Calu3 (cell line): ENCODE measurements at regions not wholly inside any gene's neighbourhood (a gene's known extent, or its start where the extent isn't known, plus 50 kb on each side); places are given as distances from the start of the nearest gene placed in this dataset.

Source experiments
- BruUV-seq: library from RNA; stranded (reverse); fragments of 400-500 nt; replicated peaks from 2 replicates; lab custom pipeline; 2021; lab: Mats Ljungman, UMichigan
- CTCF ChIA-PET: fragments of 300-600 bp; sonication (Branson Sonifier 250); formaldehyde crosslinking; loops from one replicate; lab custom pipeline; 2022; ENCODE audit warnings: antibody characterized with exemption; lab: Charles Lee
- DNase-seq: peaks from one replicate; pipeline ENCODE4 v3.0.0; 2022
- H3K27ac Mint-ChIP-seq: one replicate; pipeline ENCODE4 v1.8.0; 2022; ENCODE audit warnings: mixed read lengths; ENCODE audit not compliant: unreplicated experiment
- H3K27me3 Mint-ChIP-seq: one replicate; pipeline ENCODE4 v1.8.0; 2022; ENCODE audit warnings: mixed read lengths; ENCODE audit not compliant: unreplicated experiment
- H3K36me3 Mint-ChIP-seq: one replicate; pipeline ENCODE4 v1.8.0; 2022; ENCODE audit warnings: mild to moderate bottlenecking, moderate library complexity, mixed read lengths; ENCODE audit not compliant: insufficient read depth, unreplicated experiment
- H3K4me1 Mint-ChIP-seq: one replicate; pipeline ENCODE4 v1.8.0; 2022; ENCODE audit warnings: mild to moderate bottlenecking, low read depth, mixed read lengths; ENCODE audit not compliant: unreplicated experiment
- H3K4me3 Mint-ChIP-seq: one replicate; pipeline ENCODE4 v1.8.0; 2022; ENCODE audit warnings: mild to moderate bottlenecking, low read depth, moderate library complexity, mixed read lengths; ENCODE audit not compliant: unreplicated experiment
- H3K9me3 Mint-ChIP-seq: one replicate; pipeline ENCODE4 v1.8.0; 2022; ENCODE audit warnings: low read depth, mixed read lengths; ENCODE audit not compliant: unreplicated experiment
- intact Hi-C: fragments of 100-400 bp; cut with micrococcal nuclease; formaldehyde crosslinking; loops from one replicate; pipeline ENCODE4 v1.10.0; 2022; ENCODE audit not compliant: unreplicated experiment
- TF ChIP-seq, protein P1 (sequence below): fragments of 200-600 bp; IDR thresholded peaks from one replicate; pipeline ENCODE4 v1.8.0; 2022; ENCODE audit warnings: antibody characterized with exemption; ENCODE audit not compliant: unreplicated experiment

DNA sequence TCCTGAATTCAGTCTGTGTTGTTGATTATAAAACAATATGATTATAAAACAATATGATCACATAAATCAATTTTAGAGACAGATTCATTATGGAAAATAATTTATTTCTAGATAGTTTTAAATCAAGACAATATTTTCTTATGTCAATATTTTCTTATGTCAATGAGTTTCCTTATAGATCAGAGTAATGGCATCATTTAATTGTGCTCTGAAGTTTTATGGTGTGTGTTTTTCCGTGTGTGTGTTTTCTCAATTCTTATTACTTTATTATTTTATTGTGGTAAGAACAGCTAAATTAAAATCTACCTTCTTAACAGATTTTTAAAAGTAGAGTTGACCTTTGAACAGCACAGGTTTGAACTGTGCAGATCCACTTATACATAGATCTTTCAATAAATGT lies 105.3 kb upstream of the SLCO1B1 start:
- H3K27me3 Mint-ChIP-seq = no peaks in the 10 kb centered on the region
- peaks cover 3% of the 10 kb centered on the region for H3K9me3 Mint-ChIP-seq
- DNase-seq = no peak
- no TSS peak for BruUV-seq
- intact Hi-C loops = no loop called here
- H3K4me3 Mint-ChIP-seq = no peak overlapping the region
- CTCF ChIA-PET = no interaction called here
- H3K4me1 Mint-ChIP-seq = no peaks in the 10 kb centered on the region
- H3K27ac Mint-ChIP-seq = no peak overlapping the region
- no peaks in the 10 kb centered on the region for H3K36me3 Mint-ChIP-seq
- TF ChIP-seq, protein P1, sequence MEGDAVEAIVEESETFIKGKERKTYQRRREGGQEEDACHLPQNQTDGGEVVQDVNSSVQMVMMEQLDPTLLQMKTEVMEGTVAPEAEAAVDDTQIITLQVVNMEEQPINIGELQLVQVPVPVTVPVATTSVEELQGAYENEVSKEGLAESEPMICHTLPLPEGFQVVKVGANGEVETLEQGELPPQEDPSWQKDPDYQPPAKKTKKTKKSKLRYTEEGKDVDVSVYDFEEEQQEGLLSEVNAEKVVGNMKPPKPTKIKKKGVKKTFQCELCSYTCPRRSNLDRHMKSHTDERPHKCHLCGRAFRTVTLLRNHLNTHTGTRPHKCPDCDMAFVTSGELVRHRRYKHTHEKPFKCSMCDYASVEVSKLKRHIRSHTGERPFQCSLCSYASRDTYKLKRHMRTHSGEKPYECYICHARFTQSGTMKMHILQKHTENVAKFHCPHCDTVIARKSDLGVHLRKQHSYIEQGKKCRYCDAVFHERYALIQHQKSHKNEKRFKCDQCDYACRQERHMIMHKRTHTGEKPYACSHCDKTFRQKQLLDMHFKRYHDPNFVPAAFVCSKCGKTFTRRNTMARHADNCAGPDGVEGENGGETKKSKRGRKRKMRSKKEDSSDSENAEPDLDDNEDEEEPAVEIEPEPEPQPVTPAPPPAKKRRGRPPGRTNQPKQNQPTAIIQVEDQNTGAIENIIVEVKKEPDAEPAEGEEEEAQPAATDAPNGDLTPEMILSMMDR = no peak

DNA sequence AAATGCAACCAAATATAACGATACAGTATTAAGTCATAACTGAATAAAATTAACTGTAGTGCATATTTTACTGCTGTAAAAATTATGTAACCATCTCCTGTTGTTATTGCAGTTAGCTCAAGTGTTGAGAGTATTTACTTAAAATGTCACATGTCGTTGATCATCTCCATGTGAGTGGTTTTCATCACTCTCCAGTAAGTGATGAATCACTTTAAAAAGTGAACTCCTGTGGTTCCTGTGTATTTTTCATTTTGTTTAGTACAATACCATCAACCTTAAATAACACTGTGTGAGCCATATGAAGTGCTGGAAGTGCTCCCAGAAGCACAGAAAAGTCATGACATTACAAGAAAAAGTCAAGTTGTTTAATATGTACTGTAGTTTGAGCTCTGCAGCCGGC lies 104.7 kb upstream of the SLCO1B1 start:
- Mint-ChIP-seq H3K27ac (no peak overlapping the region), H3K4me1 (no peaks in the 10 kb centered on the region)

DNA sequence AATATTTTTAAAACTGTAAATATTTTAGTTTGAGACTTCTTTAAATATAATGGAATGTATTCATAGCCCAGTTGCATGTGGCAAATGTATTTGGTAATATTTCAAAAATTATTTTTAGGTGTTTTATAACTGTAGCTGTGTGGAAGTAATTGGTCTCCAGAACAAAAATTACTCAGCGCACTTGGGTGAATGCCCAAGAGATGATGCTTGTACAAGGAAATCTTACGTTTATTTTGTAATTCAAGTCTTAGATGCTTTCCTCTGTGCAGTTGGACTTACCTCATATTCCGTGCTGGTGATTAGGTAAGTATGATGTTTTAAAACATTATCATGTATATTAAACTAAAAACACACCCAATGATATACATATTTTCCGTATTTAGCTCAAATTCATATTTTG lies 76.7 kb upstream of the SLCO1B1 start:
- H3K36me3 Mint-ChIP-seq = no peaks in the 10 kb centered on the region
- CTCF ChIA-PET = no interaction called here
- H3K4me1 Mint-ChIP-seq = no peaks in the 10 kb centered on the region
- TF ChIP-seq, protein P1 = no peak
- H3K27me3 Mint-ChIP-seq = no peaks in the 10 kb centered on the region
- intact Hi-C loops = no loop called here
- H3K27ac Mint-ChIP-seq = no peak overlapping the region
- H3K9me3 Mint-ChIP-seq = no peaks in the 10 kb centered on the region
- no peak overlapping the region for H3K4me3 Mint-ChIP-seq
- DNase-seq = no peak
- no TSS peak for BruUV-seq

More for the DNA sequence above, 104.7 kb upstream of the SLCO1B1 start:
- BruUV-seq = no TSS peak
- TF ChIP-seq, protein P1 = no peak
- intact Hi-C loops = no loop called here
- Mint-ChIP-seq H3K4me3 (no peak overlapping the region), H3K27me3 (no peaks in the 10 kb centered on the region), H3K36me3 (no peaks in the 10 kb centered on the region), H3K9me3 (peaks cover 3% of the 10 kb centered on the region)
- CTCF ChIA-PET = no interaction called here
- no peak for DNase-seq

DNA sequence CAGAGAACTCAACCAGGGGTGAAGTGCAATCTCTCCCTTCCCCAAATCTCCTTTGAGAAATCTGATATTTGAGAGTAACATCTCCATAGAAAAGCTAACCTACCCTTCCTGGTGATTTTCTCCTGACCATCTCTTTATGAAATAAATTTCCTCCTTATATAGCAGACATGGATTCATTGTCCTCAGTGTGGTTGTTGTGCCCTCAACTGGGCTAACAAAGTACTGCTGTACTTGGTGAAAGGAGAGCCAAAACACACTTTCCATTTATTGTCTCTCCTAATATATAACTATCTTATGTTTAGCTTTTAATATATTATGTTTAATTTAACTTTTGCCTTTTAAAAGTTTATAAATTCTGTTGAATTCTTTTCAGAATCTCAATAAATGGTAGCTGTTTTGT lies 65.1 kb upstream of the SLCO1B1 start:
- Mint-ChIP-seq H3K36me3 (no peaks in the 10 kb centered on the region), H3K27me3 (no peaks in the 10 kb centered on the region), H3K4me3 (no peak overlapping the region), H3K4me1 (no peaks in the 10 kb centered on the region), H3K9me3 (peaks cover 6% of the 10 kb centered on the region), H3K27ac (no peak overlapping the region)
- TF ChIP-seq, protein P1 = no peak
- BruUV-seq = no TSS peak
- intact Hi-C loops = loop anchor here (1.0 to 10.0 kb wide), 3 partner anchors 109 to 420 kb away; no protein-coding TSS in a partner anchor
- DNase-seq = peak; percentile 16
- CTCF ChIA-PET = no interaction called here
